ENCODE measurements at regions not wholly inside any gene's neighbourhood (a gene's known extent, or its start where the extent isn't known, plus 50 kb on each side); places are given as distances from the start of the nearest gene placed in this dataset.
"Not testable (repeated sequence)": the region's sequence is repeated elsewhere in the genome, so short reads cannot be mapped to it uniquely, and the experiment has no call there.

DNA sequence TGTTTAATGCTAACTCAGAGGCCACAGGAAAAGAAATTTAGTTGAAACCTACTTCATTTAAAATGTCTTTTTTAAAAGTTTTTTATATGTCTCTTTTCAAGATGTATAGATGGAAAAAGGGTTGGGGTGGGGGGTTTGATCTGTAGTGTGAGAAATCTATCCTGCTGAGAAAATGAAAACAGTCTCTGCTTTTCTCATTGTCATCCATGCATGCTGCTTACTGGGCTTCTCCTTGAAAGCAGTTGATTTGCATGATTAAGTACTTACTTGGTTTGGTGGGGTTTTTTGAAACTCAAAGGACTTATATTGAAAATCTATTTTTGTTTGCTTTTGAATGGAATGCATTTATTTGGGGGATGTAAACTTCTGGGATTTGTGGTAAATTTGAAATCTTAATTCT, 313.6 kb upstream of the DKK2 start:
- TF ChIP-seq, protein P1, sequence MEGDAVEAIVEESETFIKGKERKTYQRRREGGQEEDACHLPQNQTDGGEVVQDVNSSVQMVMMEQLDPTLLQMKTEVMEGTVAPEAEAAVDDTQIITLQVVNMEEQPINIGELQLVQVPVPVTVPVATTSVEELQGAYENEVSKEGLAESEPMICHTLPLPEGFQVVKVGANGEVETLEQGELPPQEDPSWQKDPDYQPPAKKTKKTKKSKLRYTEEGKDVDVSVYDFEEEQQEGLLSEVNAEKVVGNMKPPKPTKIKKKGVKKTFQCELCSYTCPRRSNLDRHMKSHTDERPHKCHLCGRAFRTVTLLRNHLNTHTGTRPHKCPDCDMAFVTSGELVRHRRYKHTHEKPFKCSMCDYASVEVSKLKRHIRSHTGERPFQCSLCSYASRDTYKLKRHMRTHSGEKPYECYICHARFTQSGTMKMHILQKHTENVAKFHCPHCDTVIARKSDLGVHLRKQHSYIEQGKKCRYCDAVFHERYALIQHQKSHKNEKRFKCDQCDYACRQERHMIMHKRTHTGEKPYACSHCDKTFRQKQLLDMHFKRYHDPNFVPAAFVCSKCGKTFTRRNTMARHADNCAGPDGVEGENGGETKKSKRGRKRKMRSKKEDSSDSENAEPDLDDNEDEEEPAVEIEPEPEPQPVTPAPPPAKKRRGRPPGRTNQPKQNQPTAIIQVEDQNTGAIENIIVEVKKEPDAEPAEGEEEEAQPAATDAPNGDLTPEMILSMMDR (IDR thresholded peaks at IDR 0.05; ENCODE audit: insufficient read depth, low read length, severe bottlenecking) = no peak
- Histone ChIP-seq H3K36me3 (ENCODE audit: control insufficient read depth, insufficient read depth, low read length) (no peaks in the 10 kb centered on the region), H3K4me3 (ENCODE audit: low read depth, low read length) (no peak overlapping the region), H3K27me3 (ENCODE audit: control insufficient read depth, insufficient read depth, low read length) (no peaks in the 10 kb centered on the region)
- FAIRE-seq (no peak), DNase-seq (ENCODE audit: low read depth) (no peak)

DNA sequence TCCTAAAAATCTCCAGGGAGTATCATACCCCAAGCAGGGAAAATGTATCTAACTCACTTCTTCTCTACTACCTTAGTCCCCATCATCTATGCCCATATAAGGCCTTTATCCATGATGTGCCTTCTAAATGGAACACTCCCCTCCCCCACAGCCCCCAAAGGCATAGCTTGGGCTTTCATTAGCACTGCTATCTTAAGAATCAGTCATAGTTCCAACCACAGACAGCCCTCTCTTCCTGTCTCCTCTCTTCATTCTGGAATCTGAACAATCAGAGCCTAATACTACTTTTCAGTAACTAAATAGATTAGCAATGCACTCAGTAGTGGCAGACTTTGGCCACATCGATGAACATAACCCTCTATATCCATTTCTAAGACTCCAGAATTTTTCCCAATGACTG, 313.2 kb upstream of the DKK2 start:
- Histone ChIP-seq H3K27me3 (ENCODE audit: control insufficient read depth, insufficient read depth, low read length) (no peaks in the 10 kb centered on the region), H3K36me3 (ENCODE audit: control insufficient read depth, insufficient read depth, low read length) (no peaks in the 10 kb centered on the region), H3K4me3 (ENCODE audit: low read depth, low read length) (no peak overlapping the region)
- TF ChIP-seq, protein P1 (IDR thresholded peaks at IDR 0.05; ENCODE audit: insufficient read depth, low read length, severe bottlenecking) = no peak
- FAIRE-seq (no peak), DNase-seq (ENCODE audit: low read depth) (no peak)

DNA sequence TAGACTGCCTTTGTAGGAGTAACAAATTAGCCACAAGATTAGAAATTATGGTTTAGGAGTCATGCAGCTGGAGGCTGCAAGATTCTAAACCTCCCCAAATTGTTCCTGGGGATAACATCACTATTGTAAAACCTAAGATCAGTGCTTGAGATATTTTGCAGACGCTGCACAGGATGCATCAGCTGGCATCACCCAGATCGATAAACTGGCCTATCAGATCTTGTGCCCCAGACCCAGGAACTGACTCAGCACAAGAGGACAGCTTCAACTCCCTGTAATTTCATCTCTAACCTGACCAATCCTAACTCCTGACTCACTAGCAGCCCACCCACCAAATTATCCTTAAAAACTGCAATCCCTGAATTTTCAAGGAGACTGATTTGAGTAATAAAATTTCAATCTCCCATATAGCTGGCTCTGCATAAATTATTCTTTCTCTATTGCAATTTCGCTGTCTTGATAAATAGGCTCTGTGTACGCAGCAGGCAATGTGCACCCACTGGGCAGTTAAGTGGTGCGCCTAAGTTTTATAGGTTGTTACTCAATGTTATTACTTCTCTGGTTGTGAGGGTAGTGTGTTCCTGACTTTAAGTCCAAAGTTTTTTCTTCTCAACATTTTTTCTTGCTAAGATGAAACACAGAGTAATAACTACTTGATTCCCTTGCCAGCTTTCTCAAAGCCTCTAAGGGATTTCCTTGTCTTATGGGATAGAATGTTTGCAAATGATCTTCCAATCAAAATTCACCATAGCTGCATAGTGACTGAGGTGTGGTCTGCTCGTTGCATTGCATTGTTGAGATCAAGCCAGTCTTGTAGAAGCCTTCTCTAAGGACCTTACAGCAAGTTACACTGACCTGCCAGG, 312.3 kb upstream of the DKK2 start:
- DNase-seq (ENCODE audit: low read depth) = no peak
- no peak overlapping the region for H3K4me3 ChIP-seq (ENCODE audit: low read depth, low read length)
- no peaks in the 10 kb centered on the region for H3K27me3 ChIP-seq (ENCODE audit: control insufficient read depth, insufficient read depth, low read length)
- TF ChIP-seq, protein P1 (IDR thresholded peaks at IDR 0.05; ENCODE audit: insufficient read depth, low read length, severe bottlenecking) = no peak
- H3K36me3 ChIP-seq (ENCODE audit: control insufficient read depth, insufficient read depth, low read length) = no peaks in the 10 kb centered on the region
- no peak for FAIRE-seq

DNA sequence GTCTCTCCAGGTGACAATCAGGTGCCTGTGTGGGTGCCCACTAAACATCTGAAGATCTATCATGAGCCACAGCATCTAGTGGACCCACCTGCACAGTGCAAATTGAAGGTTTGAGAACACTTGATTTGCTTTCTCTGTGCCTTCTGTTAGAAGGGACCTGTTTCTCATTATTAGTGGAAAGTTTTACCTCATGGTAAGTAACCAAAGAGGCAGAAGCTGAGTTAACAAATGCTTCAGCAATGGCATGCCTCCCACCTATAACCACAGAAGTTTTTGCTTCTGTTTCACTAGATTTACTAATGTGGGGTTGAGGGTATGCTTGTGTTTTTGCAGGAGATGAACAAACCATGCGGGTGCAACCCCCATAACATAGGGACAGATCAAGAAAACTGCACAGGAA, 297.4 kb upstream of the DKK2 start:
- no peak for FAIRE-seq
- TF ChIP-seq, protein P1 (IDR thresholded peaks at IDR 0.05; ENCODE audit: insufficient read depth, low read length, severe bottlenecking) = no peak
- Histone ChIP-seq H3K27me3 (ENCODE audit: control insufficient read depth, insufficient read depth, low read length) (no peaks in the 10 kb centered on the region), H3K4me3 (ENCODE audit: low read depth, low read length) (no peak overlapping the region), H3K36me3 (ENCODE audit: control insufficient read depth, insufficient read depth, low read length) (no peaks in the 10 kb centered on the region)
- no peak for DNase-seq (ENCODE audit: low read depth)

DNA sequence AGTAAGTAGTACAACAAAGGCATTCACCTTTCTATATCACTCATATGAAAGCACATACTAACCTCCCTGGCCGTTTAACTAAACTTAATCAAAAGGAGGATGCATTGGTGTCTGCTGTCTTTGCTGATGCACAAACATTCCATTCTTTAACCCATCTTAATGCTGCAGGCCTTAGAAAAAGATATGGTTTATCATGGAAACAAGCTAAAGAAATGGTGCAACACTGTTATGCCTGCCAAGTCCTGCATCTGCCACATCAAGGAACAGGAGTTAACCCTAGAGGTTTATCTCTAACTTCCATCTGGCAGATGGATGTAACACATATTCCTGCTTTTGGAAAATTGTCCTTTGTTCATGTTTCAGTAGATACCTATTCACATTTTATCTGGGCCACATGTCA, 296.5 kb upstream of the DKK2 start:
- not testable (repeated sequence) for H3K27me3 ChIP-seq (ENCODE audit: control insufficient read depth, insufficient read depth, low read length); FAIRE-seq; H3K4me3 ChIP-seq (ENCODE audit: low read depth, low read length); H3K36me3 ChIP-seq (ENCODE audit: control insufficient read depth, insufficient read depth, low read length); DNase-seq (ENCODE audit: low read depth)

DNA sequence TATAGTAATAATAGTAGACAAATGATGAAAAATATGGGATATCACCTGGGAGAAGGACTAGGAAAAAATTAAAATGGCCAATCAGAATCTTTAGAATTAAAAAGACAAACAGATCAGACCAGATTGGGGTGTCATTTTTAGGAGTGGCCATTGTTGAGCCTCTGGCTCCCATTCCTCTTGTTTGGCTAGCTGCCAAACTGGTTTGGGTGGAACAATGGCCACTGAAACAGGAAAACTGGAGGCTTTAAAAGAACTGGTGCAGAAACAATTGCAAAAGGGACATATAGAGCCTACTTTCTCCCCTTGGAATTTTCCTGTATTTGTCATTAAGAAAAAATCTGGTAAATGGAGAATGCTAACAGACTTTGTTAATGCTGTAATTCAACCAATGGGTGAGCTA, 294.8 kb upstream of the DKK2 start:
- H3K27me3 ChIP-seq (ENCODE audit: control insufficient read depth, insufficient read depth, low read length) = no peaks in the 10 kb centered on the region
- no peak overlapping the region for H3K4me3 ChIP-seq (ENCODE audit: low read depth, low read length)
- TF ChIP-seq, protein P1 (IDR thresholded peaks at IDR 0.05; ENCODE audit: insufficient read depth, low read length, severe bottlenecking) = no peak
- DNase-seq (ENCODE audit: low read depth) = no peak
- no peaks in the 10 kb centered on the region for H3K36me3 ChIP-seq (ENCODE audit: control insufficient read depth, insufficient read depth, low read length)
- no peak for FAIRE-seq
